Neural progenitor cell (in vitro differentiated cells): ENCODE measurements at regions not wholly inside any gene's neighbourhood (a gene's known extent, or its start where the extent isn't known, plus 50 kb on each side); places are given as distances from the start of the nearest gene placed in this dataset.
A peak's percentile ranks its signal among the peaks of the same experiment; 100 is the strongest.

Experiments used
- DNase-seq: peaks from one replicate; pipeline ENCODE4 v3.0.0-alpha.2; 2016; ENCODE audit warnings: low spot score
- H2AFZ ChIP-seq: fragments of 200-600 bp; sonication (generic); replicated peaks from 2 replicates; pipeline ENCODE4 v1.6.1; 2016; ENCODE audit warnings: antibody characterized with exemption
- H3F3A ChIP-seq: fragments of 200-600 bp; sonication (generic); 2 replicates; pipeline ENCODE4 v1.6.1; 2016; ENCODE audit warnings: antibody characterized with exemption, low read depth
- H3K27ac ChIP-seq: fragments of 200-600 bp; sonication (generic); 2 replicates; pipeline ENCODE4 v1.5.1; 2016; ENCODE audit warnings: mild to moderate bottlenecking
- H3K27me3 ChIP-seq: fragments of 200-600 bp; sonication (generic); 2 replicates; pipeline ENCODE4 v1.6.1; 2016; ENCODE audit warnings: mild to moderate bottlenecking, moderate library complexity
- H3K36me3 ChIP-seq: fragments of 200-600 bp; sonication (generic); 2 replicates; pipeline ENCODE4 v1.5.1; 2016
- H3K4me1 ChIP-seq: fragments of 200-600 bp; sonication (generic); 2 replicates; pipeline ENCODE4 v1.6.1; 2016; ENCODE audit warnings: mixed run types
- H3K4me2 ChIP-seq: fragments of 200-600 bp; sonication (generic); 2 replicates; pipeline ENCODE4 v1.6.1; 2016
- H3K4me3 ChIP-seq: fragments of 200-600 bp; sonication (generic); 2 replicates; pipeline ENCODE4 v1.5.1; 2016
- H3K79me2 ChIP-seq: fragments of 200-600 bp; sonication (generic); 2 replicates; pipeline ENCODE4 v1.6.1; 2016; ENCODE audit warnings: low read depth
- H3K9ac ChIP-seq: fragments of 200-600 bp; sonication (generic); 2 replicates; pipeline ENCODE4 v1.6.1; 2016
- H3K9me3 ChIP-seq: fragments of 200-600 bp; sonication (generic); 2 replicates; pipeline ENCODE4 v1.5.1; 2016; ENCODE audit warnings: low read depth
- H4K20me1 ChIP-seq: fragments of 200-600 bp; sonication (generic); 2 replicates; pipeline ENCODE4 v1.6.1; 2016; ENCODE audit warnings: low read depth
- H3K27ac Mint-ChIP-seq: 3 replicates; pipeline ENCODE4 v1.8.0; 2021; ENCODE audit warnings: mixed read lengths
- H3K27me3 Mint-ChIP-seq: 2 replicates; pipeline ENCODE4 v1.8.0; 2022; ENCODE audit warnings: low read depth, mild to moderate bottlenecking, inconsistent platforms, moderate library complexity, mixed read lengths; ENCODE audit not compliant: insufficient read depth
- H3K36me3 Mint-ChIP-seq: 3 replicates; pipeline ENCODE4 v1.8.0; 2021; ENCODE audit warnings: mixed read lengths
- H3K4me1 Mint-ChIP-seq: 3 replicates; pipeline ENCODE4 v1.8.0; 2021; ENCODE audit warnings: mixed read lengths
- H3K4me3 Mint-ChIP-seq: 3 replicates; pipeline ENCODE4 v1.8.0; 2021; ENCODE audit warnings: mild to moderate bottlenecking, moderate library complexity, mixed read lengths
- H3K9me3 Mint-ChIP-seq: 3 replicates; pipeline ENCODE4 v1.8.0; 2020; ENCODE audit warnings: mixed read lengths
- CTCF ChIP-seq: fragments of 200-600 bp; sonication (generic); IDR thresholded peaks from 2 replicates; pipeline ENCODE4 v1.5.1; 2017; ENCODE audit warnings: antibody characterized with exemption, mild to moderate bottlenecking
- EZH2 ChIP-seq: fragments of 200-600 bp; sonication (generic); IDR thresholded peaks from 2 replicates; pipeline ENCODE4 v1.6.1; 2017; ENCODE audit warnings: antibody characterized with exemption, mild to moderate bottlenecking, moderate library complexity
- EZH2phosphoT487 ChIP-seq: fragments of 200-600 bp; sonication (generic); IDR thresholded peaks from 2 replicates; pipeline ENCODE4 v1.6.1; 2017; ENCODE audit warnings: antibody characterized with exemption

- peaks cover 11% of the 10 kb centered on the region for H3K9me3 Mint-ChIP-seq
- H3K27me3 ChIP-seq: no peaks in the 10 kb centered on the region
- TF ChIP-seq EZH2phosphoT487 (no peak), EZH2 (no peak), CTCF (no peak)
- H3K36me3 ChIP-seq: no peaks in the 10 kb centered on the region
- no peak overlapping the region for H3K4me3 ChIP-seq
- H3K4me1 ChIP-seq: peaks cover 4% of the 10 kb centered on the region
- no peak overlapping the region for H3K27ac ChIP-seq
- H3K4me1 Mint-ChIP-seq: peaks cover 37% of the 10 kb centered on the region
- no peak overlapping the region for H3K27ac Mint-ChIP-seq
- H3K36me3 Mint-ChIP-seq: no peaks in the 10 kb centered on the region
- H2AFZ ChIP-seq: no peak overlapping the region
- no peak overlapping the region for H3K4me2 ChIP-seq
- H3K27me3 Mint-ChIP-seq: peaks cover 10% of the 10 kb centered on the region
- no peak overlapping the region for H3K4me3 Mint-ChIP-seq
- no peak overlapping the region for H3K9ac ChIP-seq
- no peaks in the 10 kb centered on the region for H3K9me3 ChIP-seq
- no peak for DNase-seq
- no peaks in the 10 kb centered on the region for H4K20me1 ChIP-seq
- H3F3A ChIP-seq: no peaks in the 10 kb centered on the region
- no peaks in the 10 kb centered on the region for H3K79me2 ChIP-seq
Measured at GRCh38 chr2:60324536-60324935, 228.9 kb downstream of the BCL11A start.

GRCh38 chr2:60321816-60322215 is 231.6 kb downstream of the BCL11A start:
- Histone ChIP-seq H3K27me3 (no peaks in the 10 kb centered on the region), H3K79me2 (no peaks in the 10 kb centered on the region), H3K27ac (no peak overlapping the region), H2AFZ (no peak overlapping the region), H3K9ac (no peak overlapping the region), H4K20me1 (no peaks in the 10 kb centered on the region), H3K4me2 (no peak overlapping the region), H3K9me3 (no peaks in the 10 kb centered on the region), H3F3A (peaks cover 3% of the 10 kb centered on the region), H3K4me1 (peaks cover 12% of the 10 kb centered on the region), H3K4me3 (no peak overlapping the region), H3K36me3 (no peaks in the 10 kb centered on the region)
- Mint-ChIP-seq H3K4me3 (no peak overlapping the region), H3K36me3 (no peaks in the 10 kb centered on the region), H3K27ac (peak overlapping the region; percentile 20), H3K9me3 (peaks cover 11% of the 10 kb centered on the region), H3K27me3 (peaks cover 17% of the 10 kb centered on the region), H3K4me1 (peaks cover 59% of the 10 kb centered on the region)
- TF ChIP-seq EZH2phosphoT487 (no peak), EZH2 (no peak), CTCF (no peak)
- DNase-seq: no peak

- Mint-ChIP-seq H3K27ac (no peak overlapping the region), H3K36me3 (no peaks in the 10 kb centered on the region), H3K27me3 (peaks cover 14% of the 10 kb centered on the region), H3K9me3 (peaks cover 4% of the 10 kb centered on the region), H3K4me1 (peaks cover 70% of the 10 kb centered on the region), H3K4me3 (no peak overlapping the region)
- Histone ChIP-seq H3K4me3 (no peak overlapping the region), H3K4me2 (no peak overlapping the region), H3K27me3 (no peaks in the 10 kb centered on the region), H3K4me1 (peaks cover 23% of the 10 kb centered on the region), H3K9ac (no peak overlapping the region), H3K9me3 (no peaks in the 10 kb centered on the region), H3K79me2 (no peaks in the 10 kb centered on the region), H3K27ac (no peak overlapping the region), H4K20me1 (no peaks in the 10 kb centered on the region), H3K36me3 (no peaks in the 10 kb centered on the region), H2AFZ (no peak overlapping the region), H3F3A (peaks cover 3% of the 10 kb centered on the region)
- TF ChIP-seq EZH2 (no peak), EZH2phosphoT487 (no peak), CTCF (no peak)
- no peak for DNase-seq
Measured at GRCh38 chr2:60320724-60321123, 232.7 kb downstream of the BCL11A start.
